K562 (cell line): ENCODE measurements at regions not wholly inside any gene's neighbourhood (a gene's known extent, or its start where the extent isn't known, plus 50 kb on each side); places are given as distances from the start of the nearest gene placed in this dataset.

Experiments
- ATAC-seq: fragments of 200-7000 bp; cut with Tn5 transposase; 3 replicates; pipeline ENCODE4 v1.9.1; 2020; ENCODE audit warnings: moderate library complexity
- BruUV-seq: library from RNA; stranded (reverse); fragments of 400-500 nt; replicated peaks from 2 replicates; lab custom pipeline; 2021; lab: Mats Ljungman, UMichigan
- CTCF ChIA-PET: fragments of 300-600 bp; formaldehyde crosslinking; extraction: SDS; loops from one replicate; lab custom pipeline; 2021; ENCODE audit warnings: low intra/inter-chr PET ratio; lab: Yijun Ruan, JAX
- POLR2A ChIA-PET: fragments of 300-600, 350-650 bp; sonication (Branson Sonifier 250); formaldehyde crosslinking; extraction: SDS; loops from one replicate; lab custom pipeline; 2021; ENCODE audit warnings: antibody characterized with exemption, inconsistent platforms; lab: Yijun Ruan, JAX
- DNase-seq, 4 experiments: peaks; one replicate each; pipeline versions ENCODE4 v3.0.0 to v3.0.0-alpha.2; 2011 to 2018; ENCODE audit warnings: low spot score in 3 of 4, mixed read lengths in 3 of 4; ENCODE audit errors: extremely low read depth in 1 of 4
- FAIRE-seq: peaks from 2 replicates; lab custom pipeline; 2011; peaks lifted over from hg19 to GRCh38; lab: Jason Lieb, UNC
- H2AFZ ChIP-seq: 2 replicates; pipeline ENCODE4 v1.6.0; 2011; ENCODE audit warnings: low read depth, low read length, control low read depth, inconsistent platforms
- H3K27ac ChIP-seq: fragments of 200-600 bp; 3 replicates; pipeline ENCODE4 v1.8.0; 2011; ENCODE audit warnings: low read depth, mild to moderate bottlenecking, control low read depth, inconsistent platforms, low read length, moderate library complexity, mixed read lengths; ENCODE audit errors: extremely low read depth
- H3K27me3 ChIP-seq, 2 experiments: fragments of 300-600 bp in 1 of 2; 2 replicates in 1 of 2; 3 replicates in 1 of 2; pipeline versions ENCODE4 v1.6.0 to v1.8.0; 2011; ENCODE audit warnings: inconsistent platforms in 2 of 2, low read length in 2 of 2, mild to moderate bottlenecking in 1 of 2, mixed read lengths in 1 of 2, moderate library complexity in 1 of 2; ENCODE audit not compliant: control insufficient read depth in 2 of 2, insufficient read depth in 2 of 2
- H3K36me3 ChIP-seq: fragments of 300-600 bp; 3 replicates; pipeline ENCODE4 v1.8.0; 2011; ENCODE audit warnings: mild to moderate bottlenecking, low read length, inconsistent platforms; ENCODE audit not compliant: control insufficient read depth, insufficient read depth
- H3K4me1 ChIP-seq, 2 experiments: fragments of 200-600 bp in 1 of 2; replicated peaks in 1 of 2; 2 replicates in 1 of 2; 3 replicates in 1 of 2; pipeline versions ENCODE4 v1.5.1 to v1.8.0; 2011; ENCODE audit warnings: inconsistent platforms in 2 of 2, low read length in 2 of 2, mild to moderate bottlenecking in 1 of 2, mixed read lengths in 1 of 2, moderate library complexity in 1 of 2; ENCODE audit not compliant: control insufficient read depth in 2 of 2, insufficient read depth in 2 of 2
- H3K4me2 ChIP-seq: 2 replicates; pipeline ENCODE4 v1.6.1; 2011; ENCODE audit warnings: low read length, control low read depth, inconsistent platforms, mixed read lengths; ENCODE audit not compliant: insufficient read depth
- H3K4me3 ChIP-seq: fragments of 200-600 bp; sonication (generic), shearing (Covaris generic); 2 replicates; pipeline ENCODE4 v1.5.1; 2016; ENCODE audit warnings: control low read depth, inconsistent platforms
- H3K79me2 ChIP-seq: fragments of 200-600 bp; 3 replicates; pipeline ENCODE4 v1.8.0; 2011; ENCODE audit warnings: low read length, inconsistent platforms; ENCODE audit not compliant: control insufficient read depth, insufficient read depth
- H3K9ac ChIP-seq, 2 experiments: 2 replicates each; pipeline versions ENCODE4 v1.6.0 to v1.6.1; 2011; ENCODE audit warnings: low read depth in 2 of 2, low read length in 2 of 2, control low read depth in 1 of 2, inconsistent platforms in 1 of 2, mild to moderate bottlenecking in 1 of 2, mixed read lengths in 1 of 2; ENCODE audit not compliant: insufficient read depth in 1 of 2
- H3K9me1 ChIP-seq: one replicate; pipeline ENCODE4 v1.6.0; 2011; ENCODE audit warnings: inconsistent platforms, mild to moderate bottlenecking, low read length, moderate library complexity; ENCODE audit not compliant: control insufficient read depth, insufficient read depth
- H3K9me3 ChIP-seq: replicated peaks from 2 replicates; pipeline ENCODE4 v1.5.1; 2011; ENCODE audit warnings: low read depth, low read length, inconsistent platforms; ENCODE audit not compliant: control insufficient read depth, insufficient read depth
- H4K20me1 ChIP-seq: replicated peaks from 2 replicates; pipeline ENCODE4 v1.6.1; 2011; ENCODE audit warnings: low read length, inconsistent platforms, mixed read lengths; ENCODE audit not compliant: control insufficient read depth, insufficient read depth
- ESRRA ChIP-seq: fragments of 450-650 bp; IDR thresholded peaks from 2 replicates; pipeline ENCODE4 v1.6.1; 2014; ENCODE audit warnings: low read depth, mild to moderate bottlenecking, moderate library complexity, borderline replicate concordance
- ZNF316 ChIP-seq: fragments of 450-650 bp; IDR thresholded peaks from 2 replicates; pipeline ENCODE4 v1.6.1; 2016
- WGBS: fragments of 100-300 bp; shearing (Covaris generic); methylation state at CpG from one replicate; pipeline ENCODE4 v1.1.6; 2016; ENCODE audit warnings: low coverage, mixed read lengths; ENCODE audit not compliant: insufficient coverage; ENCODE audit errors: missing lambda C conversion rate; 5-methylcytosine and 5-hydroxymethylcytosine counted together
- in situ Hi-C: fragments of 300-500 bp; cut with MboI; formaldehyde crosslinking; loops from 4 replicates; pipeline ENCODE4 v1.15.0; 2018; ENCODE audit warnings: inconsistent platforms, mixed read lengths
- intact Hi-C: fragments of 100-400 bp; cut with micrococcal nuclease; formaldehyde crosslinking; loops from 2 replicates; pipeline ENCODE4 v1.14.2; 2022
- TF ChIP-seq, protein P1 (sequence below): fragments of 450-650 bp; formaldehyde crosslinking; IDR thresholded peaks from 2 replicates; pipeline ENCODE4 v1.4.0; 2022; ENCODE audit warnings: missing genetic modification characterization

DNA sequence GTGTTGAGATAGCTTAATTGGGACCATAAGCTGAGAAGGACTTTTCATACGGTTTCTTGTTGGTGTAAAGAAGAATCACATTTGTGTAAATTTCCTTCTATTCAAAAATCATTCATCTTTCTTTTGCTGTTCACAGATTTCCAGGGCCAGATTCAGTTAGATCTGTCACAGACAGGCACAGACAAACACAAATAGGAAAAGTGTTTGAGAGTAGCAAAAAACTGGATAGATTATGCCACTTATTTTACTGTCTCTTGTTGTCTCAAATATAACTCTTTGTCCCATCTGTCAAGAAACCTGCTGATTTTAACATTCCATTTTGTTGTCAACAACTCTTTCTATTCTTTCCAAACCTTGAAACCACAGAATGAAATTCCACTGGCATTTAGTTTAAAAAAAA is 142.8 kb downstream of the ID4 start:
- 0% methylated on average over 1 of the region's 1 CpG for WGBS
- H3K79me2 ChIP-seq = no peaks in the 10 kb centered on the region
- no peak for TF ChIP-seq ESRRA
- TF ChIP-seq, all 486 proteins: peak for 0
- DNase-seq (no peak), ATAC-seq (no peak), FAIRE-seq (peak; percentile 29)
- Histone ChIP-seq H3K9me3 (no peaks in the 10 kb centered on the region), H3K9ac (no peak overlapping the region), H3K9me1 (no peaks in the 10 kb centered on the region), H3K27ac (no peak overlapping the region), H3K4me3 (no peak overlapping the region), H2AFZ (no peak overlapping the region), H3K4me2 (no peak overlapping the region), H3K27me3 (peaks cover 25 to 26% of the 10 kb centered on the region in 2 experiments), H3K36me3 (no peaks in the 10 kb centered on the region), H4K20me1 (no peaks in the 10 kb centered on the region), H3K4me1 (no peaks in the 10 kb centered on the region; a peak in 1 of 5 replicates)
- BruUV-seq = no TSS peak
- in situ Hi-C loops = no loop called here
- ChIA-PET POLR2A (no interaction called here), CTCF (no interaction called here)
- intact Hi-C loops = no loop called here

DNA sequence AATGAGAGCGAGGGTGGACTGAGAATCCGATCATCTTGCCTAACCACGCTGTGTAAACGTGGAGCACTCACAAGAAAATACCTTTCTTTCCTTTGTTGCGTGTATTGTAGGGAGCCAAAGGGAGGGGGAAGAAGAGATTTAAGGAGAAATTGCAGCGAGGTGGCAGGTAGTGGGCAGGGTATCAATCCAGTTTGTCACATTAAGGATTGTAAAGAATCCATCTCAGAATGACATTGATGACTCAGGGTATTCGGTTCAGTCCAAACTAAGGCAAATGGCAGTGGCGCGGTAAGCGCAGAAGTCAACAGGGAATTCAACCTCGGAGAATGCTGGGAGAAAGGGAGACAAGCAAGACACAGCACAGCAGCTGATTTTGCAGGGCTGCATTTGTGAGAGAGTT is 146.2 kb downstream of the ID4 start:
- 8% methylated on average over 11 of the region's 11 CpGs for WGBS
- Histone ChIP-seq H3K9ac (no peak overlapping the region), H3K4me3 (no peak overlapping the region), H3K9me3 (no peaks in the 10 kb centered on the region), H3K36me3 (no peaks in the 10 kb centered on the region), H3K4me2 (no peak overlapping the region), H4K20me1 (no peaks in the 10 kb centered on the region), H3K27ac (no peak overlapping the region), H3K9me1 (no peaks in the 10 kb centered on the region), H3K79me2 (no peaks in the 10 kb centered on the region), H2AFZ (peak overlapping the region; percentile 13; the same call in 1 of the 2 replicates)
- POLR2A ChIA-PET = no interaction called here
- intact Hi-C loops = no loop called here
- FAIRE-seq = peak; percentile 72
- in situ Hi-C loops = no loop called here
- TF ChIP-seq, protein P1, sequence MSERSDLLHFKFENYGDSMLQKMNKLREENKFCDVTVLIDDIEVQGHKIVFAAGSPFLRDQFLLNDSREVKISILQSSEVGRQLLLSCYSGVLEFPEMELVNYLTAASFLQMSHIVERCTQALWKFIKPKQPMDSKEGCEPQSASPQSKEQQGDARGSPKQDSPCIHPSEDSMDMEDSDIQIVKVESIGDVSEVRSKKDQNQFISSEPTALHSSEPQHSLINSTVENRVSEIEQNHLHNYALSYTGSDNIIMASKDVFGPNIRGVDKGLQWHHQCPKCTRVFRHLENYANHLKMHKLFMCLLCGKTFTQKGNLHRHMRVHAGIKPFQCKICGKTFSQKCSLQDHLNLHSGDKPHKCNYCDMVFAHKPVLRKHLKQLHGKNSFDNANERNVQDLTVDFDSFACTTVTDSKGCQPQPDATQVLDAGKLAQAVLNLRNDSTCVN (CRISPR knock-in tag) = no peak
- peak; percentile 47; the same call in 1 of the 2 replicates for TF ChIP-seq ZNF316
- TF ChIP-seq, all 486 proteins: peak for 1
- DNase-seq (no peak), ATAC-seq (no peak)
- Histone ChIP-seq H3K27me3 (peaks cover 19 to 23% of the 10 kb centered on the region in 2 experiments), H3K4me1 (no peaks in the 10 kb centered on the region; a peak in 1 of 5 replicates)
- CTCF ChIA-PET = no interaction called here
- no TSS peak for BruUV-seq
